SK-MEL-5 (cell line): ENCODE measurements at regions not wholly inside any gene's neighbourhood (a gene's known extent, or its start where the extent isn't known, plus 50 kb on each side); places are given as distances from the start of the nearest gene placed in this dataset.
"Not testable (repeated sequence)": the region's sequence is repeated elsewhere in the genome, so short reads cannot be mapped to it uniquely, and the experiment has no call there.

Source experiments
- DNase-seq: peaks from one replicate; pipeline ENCODE4 v3.0.0-alpha.2; 2016; ENCODE audit warnings: low read depth, low spot score
- in situ Hi-C: cut with HindIII; loops from 2 replicates; pipeline ENCODE4 v1.10.0; 2016; ENCODE audit warnings: low sequenced_read_pairs, high pct_unique_total_duplicates, low pct_unique_long_range_greater_than_20kb

GRCh38 chr1:119191325-119191724 is 50.9 kb upstream of the WARS2 start:
- no peak for DNase-seq
- in situ Hi-C loops, result no loop called here

- no peak for DNase-seq
- in situ Hi-C loops, result no loop called here
These were observed 63.9 kb upstream of the WARS2 start for GRCh38 chr1:119204197-119204960.

- DNase-seq, result no peak
- in situ Hi-C loops, result no loop called here
These were observed 64.5 kb upstream of the WARS2 start for GRCh38 chr1:119204961-119205357.

GRCh38 chr1:119209061-119209460 is 68.6 kb upstream of the WARS2 start:
- no peak for DNase-seq
- in situ Hi-C loops, result no loop called here

- in situ Hi-C loops, result no loop called here
- DNase-seq, result no peak
These were observed 69.3 kb upstream of the WARS2 start for GRCh38 chr1:119209596-119210295.

GRCh38 chr1:119210296-119210649 is 69.8 kb upstream of the WARS2 start:
- in situ Hi-C loops, result no loop called here

GRCh38 chr1:119213213-119213612 is 72.8 kb upstream of the WARS2 start:
- DNase-seq, in situ Hi-C loops: not testable (repeated sequence)

More at GRCh38 chr1:119210296-119210649, 69.8 kb upstream of the WARS2 start:
- DNase-seq, result no peak

GRCh38 chr1:119214961-119215360 is 74.5 kb upstream of the WARS2 start:
- DNase-seq, in situ Hi-C loops: not testable (repeated sequence)

GRCh38 chr1:119217309-119217828 is 76.9 kb upstream of the WARS2 start:
- in situ Hi-C loops, result no loop called here

GRCh38 chr1:119219711-119220110 is 79.3 kb upstream of the WARS2 start:
- in situ Hi-C loops, result no loop called here

More at GRCh38 chr1:119217309-119217828, 76.9 kb upstream of the WARS2 start:
- DNase-seq, result no peak

GRCh38 chr1:119220991-119221390 is 80.5 kb upstream of the WARS2 start:
- in situ Hi-C loops, result no loop called here
- DNase-seq, result no peak

More at GRCh38 chr1:119219711-119220110, 79.3 kb upstream of the WARS2 start:
- no peak for DNase-seq

- no peak for DNase-seq
- in situ Hi-C loops, result no loop called here
These were observed 81.8 kb upstream of the WARS2 start for GRCh38 chr1:119222271-119222670.

- no peak for DNase-seq
- in situ Hi-C loops, result no loop called here
These were observed 84.8 kb upstream of the WARS2 start for GRCh38 chr1:119225265-119225664.

- in situ Hi-C loops, result no loop called here
These were observed 85.4 kb upstream of the WARS2 start for GRCh38 chr1:119225831-119226230.

GRCh38 chr1:119226321-119226720 is 85.9 kb upstream of the WARS2 start:
- in situ Hi-C loops, result no loop called here
- no peak for DNase-seq

More at GRCh38 chr1:119225831-119226230, 85.4 kb upstream of the WARS2 start:
- peak; percentile 55 for DNase-seq

GRCh38 chr1:119226913-119227312 is 86.5 kb upstream of the WARS2 start:
- DNase-seq, result no peak
- in situ Hi-C loops, result no loop called here

GRCh38 chr1:119227456-119227855 is 87.0 kb upstream of the WARS2 start:
- no peak for DNase-seq
- in situ Hi-C loops, result no loop called here

- in situ Hi-C loops, result no loop called here
- no peak for DNase-seq
These were observed 88.1 kb upstream of the WARS2 start for GRCh38 chr1:119228335-119229080.
